Keratinocyte (primary cell): ENCODE measurements at regions not wholly inside any gene's neighbourhood (a gene's known extent, or its start where the extent isn't known, plus 50 kb on each side); places are given as distances from the start of the nearest gene placed in this dataset.

Experiments
- CTCF ChIP-seq, 3 experiments: IDR thresholded peaks in 1 of 3; conservative IDR thresholded peaks in 1 of 3; optimal IDR thresholded peaks in 1 of 3; 2 replicates in 2 of 3; 3 replicates in 1 of 3; pipeline versions ENCODE3 to v1.5.1; 2011; ENCODE audit warnings: low read length in 3 of 3, mild to moderate bottlenecking in 3 of 3, moderate library complexity in 2 of 3, control low read depth in 1 of 3, inconsistent platforms in 1 of 3; ENCODE audit not compliant: insufficient read depth in 2 of 3; ENCODE audit errors: extremely low read depth in 1 of 3
- EZH2 ChIP-seq: IDR thresholded peaks from one replicate; pipeline ENCODE4 v1.6.1; 2012; ENCODE audit warnings: inconsistent platforms, mild to moderate bottlenecking, low read length, moderate library complexity

- TF ChIP-seq CTCF (optimal IDR thresholded peaks at IDR 0.05 in 1 of 3, IDR thresholded peaks at IDR 0.05 in 1 of 3, conservative IDR thresholded peaks at IDR 0.05 in 1 of 3; ENCODE audit: extremely low read depth in 1 of 3, insufficient read depth in 2 of 3, low read length in 3 of 3) (no peak), EZH2 (no peak)
These were observed 68.2 kb upstream of the STXBP5 start for GRCh38 chr6:147136057-147136456.
